Thymus (tissue), 11 donors: ENCODE measurements at regions not wholly inside any gene's neighbourhood (a gene's known extent, or its start where the extent isn't known, plus 50 kb on each side); places are given as distances from the start of the nearest gene placed in this dataset.

Source experiments
- DNase-seq, 9 donors: peaks; one replicate each; pipeline ENCODE4 v3.0.0-alpha.2; 2013; ENCODE audit warnings: low spot score in 9 of 9, low read depth in 6 of 9, missing footprints in 1 of 9
- H3K27ac ChIP-seq, 2 donors: one replicate each; pipeline ENCODE4 v1.5.1; 2013; ENCODE audit warnings: control low read depth in 1 of 2, low read depth in 1 of 2, low read length in 1 of 2, mild to moderate bottlenecking in 1 of 2, moderate library complexity in 1 of 2
- H3K27me3 ChIP-seq, 2 donors: one replicate each; pipeline ENCODE4 v1.5.1; 2013; ENCODE audit warnings: low read length in 1 of 2; ENCODE audit not compliant: control insufficient read depth in 2 of 2, insufficient read depth in 1 of 2
- H3K36me3 ChIP-seq, 2 donors: one replicate each; pipeline ENCODE4 v1.5.1; 2013; ENCODE audit warnings: low read length in 1 of 2, mild to moderate bottlenecking in 1 of 2, moderate library complexity in 1 of 2; ENCODE audit not compliant: control insufficient read depth in 2 of 2, insufficient read depth in 2 of 2
- H3K4me1 ChIP-seq, 2 donors: one replicate each; pipeline ENCODE4 v1.5.1; 2013; ENCODE audit warnings: low read length in 2 of 2; ENCODE audit not compliant: control insufficient read depth in 2 of 2, insufficient read depth in 2 of 2
- H3K4me3 ChIP-seq, 2 donors: one replicate each; pipeline ENCODE4 v1.5.1; 2013; ENCODE audit warnings: low read length in 2 of 2, control low read depth in 1 of 2, mild to moderate bottlenecking in 1 of 2
- H3K9me3 ChIP-seq, 2 donors: one replicate each; pipeline ENCODE4 v1.5.1; 2013; ENCODE audit warnings: low read length in 1 of 2, mild to moderate bottlenecking in 1 of 2; ENCODE audit not compliant: control insufficient read depth in 2 of 2, insufficient read depth in 1 of 2
- WGBS: extraction: QIAGEN DNeasy Blood & Tissue Kit; methylation state at CpG from one replicate; pipeline ENCODE4 v1.1.7; 2013; 5-methylcytosine and 5-hydroxymethylcytosine counted together
- donor health status: healthy.

DNA sequence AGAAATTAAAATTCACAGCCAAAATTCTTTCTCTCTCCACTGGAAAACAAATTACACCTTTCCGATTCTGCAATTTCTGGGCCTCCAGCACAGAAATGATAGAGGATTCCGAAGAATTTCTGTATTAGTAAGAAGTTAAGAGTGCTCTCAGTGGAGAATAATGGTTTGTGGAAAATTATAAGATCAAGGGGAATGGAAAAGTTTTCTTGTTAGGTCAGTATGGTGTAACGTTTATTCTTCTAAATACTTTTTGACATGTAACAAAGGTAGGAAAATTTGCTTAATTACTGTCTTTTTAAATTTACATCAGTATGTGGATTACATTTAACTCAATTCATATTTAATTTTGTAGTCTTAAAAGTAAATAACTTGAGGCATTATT lies 288.3 kb upstream of the NFE2L3 start:
- H3K4me1 ChIP-seq = peaks cover 10 to 17% of the 10 kb centered on the region in 2 donors
- H3K36me3 ChIP-seq = peaks cover 0 to 3% of the 10 kb centered on the region in 2 donors
- 14% methylated on average over 3 of the region's 3 CpGs for WGBS
- no peak overlapping the region for H3K27ac ChIP-seq
- DNase-seq = no peak
- H3K9me3 ChIP-seq = peaks cover 11 to 20% of the 10 kb centered on the region in 2 donors
- H3K4me3 ChIP-seq = no peak overlapping the region
- H3K27me3 ChIP-seq = peaks cover 64 to 98% of the 10 kb centered on the region in 2 donors

DNA sequence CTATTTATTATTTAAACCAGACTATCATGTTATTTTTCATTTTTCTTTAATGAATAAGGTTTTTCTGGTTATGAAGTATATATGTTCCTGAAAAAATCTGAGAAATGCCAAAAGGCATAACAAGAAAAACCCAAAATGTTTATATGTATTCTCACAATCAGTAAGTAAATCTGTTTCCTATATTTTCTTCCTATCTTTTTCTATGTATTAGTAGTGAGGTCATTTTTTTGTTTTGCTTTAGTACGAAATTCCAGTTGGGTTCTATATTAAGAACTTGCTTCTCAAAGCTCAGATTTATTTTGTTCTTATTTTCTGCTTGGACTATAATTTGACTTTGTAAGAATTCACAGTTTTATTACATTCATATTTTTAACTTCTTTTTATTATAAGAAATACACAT lies 287.5 kb upstream of the NFE2L3 start:
- Histone ChIP-seq H3K27ac (no peak overlapping the region), H3K4me3 (no peak overlapping the region), H3K36me3 (peaks cover 0 to 3% of the 10 kb centered on the region in 2 donors), H3K4me1 (peaks cover 10 to 12% of the 10 kb centered on the region in 2 donors), H3K9me3 (peaks cover 9 to 14% of the 10 kb centered on the region in 2 donors), H3K27me3 (peaks cover 60 to 98% of the 10 kb centered on the region in 2 donors)
- DNase-seq = peak in 1 of 9 donors; percentile 18
- 51% methylated on average over 1 of the region's 1 CpG for whole genome bisulfite sequencing

DNA sequence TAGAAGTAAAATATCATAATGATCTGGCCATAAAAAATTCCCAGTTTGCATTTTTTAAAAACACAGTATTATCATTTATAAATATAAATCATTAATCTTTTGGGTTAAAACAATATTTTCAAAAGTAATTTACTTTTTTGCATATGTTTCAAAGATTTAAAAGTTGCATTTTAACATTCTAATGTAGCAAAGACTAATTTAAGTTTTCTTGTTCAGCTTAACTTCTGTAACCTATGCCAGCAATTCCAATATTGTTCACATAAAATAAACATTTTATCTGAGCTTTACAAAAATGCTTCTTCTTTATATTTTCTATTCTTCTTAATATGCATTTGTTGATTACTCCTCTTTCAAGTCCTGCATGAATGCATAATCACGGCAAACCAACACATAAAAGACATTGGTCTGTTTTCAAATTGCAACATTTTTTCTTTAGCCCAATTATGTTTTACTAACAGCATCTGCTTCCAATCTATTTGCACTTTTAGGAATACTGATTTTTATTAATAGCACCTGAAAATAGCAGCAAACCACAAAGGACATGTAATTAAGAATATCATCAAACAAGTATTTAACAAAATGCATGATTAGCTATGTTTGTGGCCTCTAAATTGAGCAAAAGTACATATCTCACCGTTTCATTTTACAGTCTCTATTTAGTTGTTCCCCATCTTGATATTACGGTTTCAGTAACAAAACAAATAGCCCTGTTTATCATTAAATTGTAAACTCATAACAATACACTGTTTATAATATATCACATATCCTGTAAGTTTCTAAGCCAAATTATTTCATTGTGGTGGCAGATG lies 286.9 kb upstream of the NFE2L3 start:
- 34% methylated on average over 3 of the region's 3 CpGs for WGBS
- Histone ChIP-seq H3K9me3 (peaks cover 9 to 13% of the 10 kb centered on the region in 2 donors), H3K4me1 (peaks cover 10 to 12% of the 10 kb centered on the region in 2 donors), H3K27ac (no peak overlapping the region), H3K36me3 (peaks cover 0 to 3% of the 10 kb centered on the region in 2 donors), H3K4me3 (no peak overlapping the region), H3K27me3 (peaks cover 59 to 97% of the 10 kb centered on the region in 2 donors)
- peak in 1 of 9 donors; percentile 18 for DNase-seq

- Histone ChIP-seq H3K9me3 (no peaks in the 10 kb centered on the region), H3K4me1 (no peaks in the 10 kb centered on the region), H3K4me3 (no peak overlapping the region), H3K27ac (no peak overlapping the region), H3K27me3 (peaks cover 27 to 88% of the 10 kb centered on the region in 2 donors), H3K36me3 (no peaks in the 10 kb centered on the region)
- WGBS = 97% methylated on average over 1 of the region's 1 CpG
- DNase-seq = no peak
Measured at GRCh38 chr7:25868509-25868908, 283.5 kb upstream of the NFE2L3 start.

DNA sequence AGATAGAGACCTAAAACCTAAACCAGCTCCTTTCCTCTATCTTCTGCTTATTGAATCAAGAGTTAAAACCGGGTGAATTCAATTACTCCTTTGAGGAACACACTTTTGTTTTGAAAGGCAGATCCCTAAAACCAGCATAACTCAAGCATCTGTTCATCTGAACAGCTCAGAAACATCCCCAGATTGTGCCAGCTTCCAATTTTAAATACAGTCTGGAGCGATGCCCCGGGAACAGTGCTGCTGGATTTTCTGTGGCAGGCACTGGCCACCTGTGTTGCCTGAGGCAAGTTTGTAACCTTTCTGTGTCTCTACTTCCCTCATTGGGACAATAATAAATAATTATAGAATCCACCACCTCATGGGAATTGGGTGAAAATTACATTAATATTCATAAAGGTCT lies 281.4 kb upstream of the NFE2L3 start:
- H3K9me3 ChIP-seq = no peaks in the 10 kb centered on the region
- no peaks in the 10 kb centered on the region for H3K4me1 ChIP-seq
- no peak overlapping the region for H3K4me3 ChIP-seq
- H3K27ac ChIP-seq = no peak overlapping the region
- 91% methylated on average over 3 of the region's 3 CpGs for WGBS
- no peaks in the 10 kb centered on the region for H3K36me3 ChIP-seq
- no peak for DNase-seq
- peaks cover 24 to 84% of the 10 kb centered on the region in 2 donors for H3K27me3 ChIP-seq

GRCh38 chr7:25876092-25876491 lies 275.9 kb upstream of the NFE2L3 start:
- Histone ChIP-seq H3K4me1 (no peaks in the 10 kb centered on the region), H3K27me3 (peaks cover 0 to 40% of the 10 kb centered on the region in 2 donors), H3K27ac (no peak overlapping the region), H3K9me3 (no peaks in the 10 kb centered on the region), H3K4me3 (no peak overlapping the region), H3K36me3 (no peaks in the 10 kb centered on the region)
- WGBS = 95% methylated on average over 3 of the region's 3 CpGs
- no peak for DNase-seq

GRCh38 chr7:25877802-25878789 lies 273.9 kb upstream of the NFE2L3 start:
- Histone ChIP-seq H3K27me3 (peaks cover 0 to 37% of the 10 kb centered on the region in 2 donors), H3K9me3 (no peaks in the 10 kb centered on the region), H3K36me3 (no peaks in the 10 kb centered on the region), H3K27ac (no peak overlapping the region), H3K4me3 (no peak overlapping the region), H3K4me1 (no peaks in the 10 kb centered on the region)
- 78% methylated on average over 9 of the region's 9 CpGs for WGBS
- no peak for DNase-seq

DNA sequence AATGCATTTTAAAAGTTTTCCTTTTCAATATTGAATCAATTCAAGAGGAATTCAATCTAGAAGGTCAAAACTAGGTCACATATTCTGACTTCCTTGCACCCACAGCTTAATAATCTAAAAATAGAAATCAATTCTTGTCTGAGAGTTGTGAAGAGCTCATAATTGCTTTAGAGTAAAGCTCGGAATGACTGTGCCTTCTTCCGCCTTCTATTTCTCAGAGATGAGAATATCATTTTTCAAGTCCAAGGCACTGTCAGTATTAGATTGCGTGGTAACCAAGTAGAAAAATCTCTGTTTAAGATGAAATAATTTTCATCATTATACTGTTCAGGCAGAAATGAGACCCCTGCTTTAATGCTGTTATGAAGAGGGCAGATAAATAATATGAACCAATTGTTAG lies 272.2 kb upstream of the NFE2L3 start:
- no peaks in the 10 kb centered on the region for H3K36me3 ChIP-seq
- no peaks in the 10 kb centered on the region for H3K9me3 ChIP-seq
- no peak for DNase-seq
- no peak overlapping the region for H3K4me3 ChIP-seq
- no peak overlapping the region for H3K27ac ChIP-seq
- no peaks in the 10 kb centered on the region for H3K4me1 ChIP-seq
- 93% methylated on average over 3 of the region's 3 CpGs for WGBS
- peaks cover 0 to 26% of the 10 kb centered on the region in 2 donors for H3K27me3 ChIP-seq
